Astrocyte of the spinal cord (primary cell): ENCODE measurements at regions not wholly inside any gene's neighbourhood (a gene's known extent, or its start where the extent isn't known, plus 50 kb on each side); places are given as distances from the start of the nearest gene placed in this dataset.

Source experiments
- DNase-seq: peaks from one replicate; pipeline ENCODE4 v3.0.0; 2011; ENCODE audit warnings: low read depth, low spot score
- H3K4me3 ChIP-seq: 2 replicates; pipeline ENCODE4 v1.5.1; 2011; ENCODE audit warnings: low read depth, mild to moderate bottlenecking, low read length, moderate library complexity
- in situ Hi-C: cut with HindIII; loops from 2 replicates; pipeline ENCODE4 v1.10.0; 2017; ENCODE audit warnings: low sequenced_read_pairs
- TF ChIP-seq, protein P1 (sequence below): IDR thresholded peaks from 2 replicates; pipeline ENCODE4 v1.5.1; 2012; ENCODE audit warnings: low read depth, mild to moderate bottlenecking, low read length, inconsistent platforms

DNA sequence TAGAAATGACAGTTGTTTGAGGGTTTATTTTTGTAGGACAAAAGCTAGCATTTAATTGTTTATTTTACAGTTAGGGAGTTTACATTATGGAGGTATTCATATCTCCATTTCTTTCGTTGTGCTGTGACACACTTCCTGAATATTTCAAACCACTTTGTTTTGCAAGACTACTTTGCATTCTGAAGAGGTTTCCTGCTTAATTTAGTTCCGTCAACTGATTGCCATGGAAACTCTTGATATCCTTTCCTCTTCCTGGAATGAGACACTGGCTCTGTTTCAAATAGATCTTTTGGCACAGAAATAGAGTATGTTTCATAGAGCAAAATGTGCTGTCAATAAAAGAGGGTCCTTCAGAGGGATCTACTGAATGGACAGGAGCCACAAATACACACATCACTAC, 159.5 kb upstream of the AGR3 start:
- no peak overlapping the region for H3K4me3 ChIP-seq
- peak; percentile 79 for DNase-seq
- TF ChIP-seq, protein P1, sequence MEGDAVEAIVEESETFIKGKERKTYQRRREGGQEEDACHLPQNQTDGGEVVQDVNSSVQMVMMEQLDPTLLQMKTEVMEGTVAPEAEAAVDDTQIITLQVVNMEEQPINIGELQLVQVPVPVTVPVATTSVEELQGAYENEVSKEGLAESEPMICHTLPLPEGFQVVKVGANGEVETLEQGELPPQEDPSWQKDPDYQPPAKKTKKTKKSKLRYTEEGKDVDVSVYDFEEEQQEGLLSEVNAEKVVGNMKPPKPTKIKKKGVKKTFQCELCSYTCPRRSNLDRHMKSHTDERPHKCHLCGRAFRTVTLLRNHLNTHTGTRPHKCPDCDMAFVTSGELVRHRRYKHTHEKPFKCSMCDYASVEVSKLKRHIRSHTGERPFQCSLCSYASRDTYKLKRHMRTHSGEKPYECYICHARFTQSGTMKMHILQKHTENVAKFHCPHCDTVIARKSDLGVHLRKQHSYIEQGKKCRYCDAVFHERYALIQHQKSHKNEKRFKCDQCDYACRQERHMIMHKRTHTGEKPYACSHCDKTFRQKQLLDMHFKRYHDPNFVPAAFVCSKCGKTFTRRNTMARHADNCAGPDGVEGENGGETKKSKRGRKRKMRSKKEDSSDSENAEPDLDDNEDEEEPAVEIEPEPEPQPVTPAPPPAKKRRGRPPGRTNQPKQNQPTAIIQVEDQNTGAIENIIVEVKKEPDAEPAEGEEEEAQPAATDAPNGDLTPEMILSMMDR = no peak
- in situ Hi-C loops = no loop called here

- H3K4me3 ChIP-seq = no peak overlapping the region
- no peak for DNase-seq
- in situ Hi-C loops = no loop called here
- TF ChIP-seq, protein P1 = no peak
Observed at GRCh38 chr7:17042211-17042610, 160.4 kb upstream of the AGR3 start.

GRCh38 chr7:17043012-17043877, 161.5 kb upstream of the AGR3 start:
- DNase-seq = peak; percentile 15
- in situ Hi-C loops = no loop called here
- H3K4me3 ChIP-seq = no peak overlapping the region
- TF ChIP-seq, protein P1 = no peak

DNA sequence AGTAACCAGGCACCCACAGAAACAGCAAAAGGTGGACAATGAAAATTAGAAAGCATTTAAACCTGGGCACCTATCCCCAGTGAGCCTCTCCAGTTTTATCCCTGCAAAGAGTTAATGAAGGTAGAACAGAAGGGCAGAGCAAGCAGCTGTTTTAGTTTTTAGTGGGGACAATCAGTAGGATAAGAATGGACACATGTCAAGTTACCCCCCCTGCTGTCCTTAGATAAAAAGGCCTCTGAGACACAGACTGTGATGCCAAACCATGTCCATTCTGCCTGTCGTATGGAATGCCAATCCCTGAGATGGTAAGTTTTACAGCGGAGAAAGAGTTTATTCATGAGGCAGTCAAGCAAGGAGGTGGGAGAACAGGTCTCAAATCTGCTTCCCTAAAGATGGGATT, 162.6 kb upstream of the AGR3 start:
- in situ Hi-C loops = no loop called here
- TF ChIP-seq, protein P1 = no peak
- H3K4me3 ChIP-seq = no peak overlapping the region
- no peak for DNase-seq

GRCh38 chr7:17044861-17045260, 163.1 kb upstream of the AGR3 start:
- in situ Hi-C loops = no loop called here
- TF ChIP-seq, protein P1 = no peak

GRCh38 chr7:17046259-17046658, 164.5 kb upstream of the AGR3 start:
- TF ChIP-seq, protein P1 = no peak
- no peak for DNase-seq
- no peak overlapping the region for H3K4me3 ChIP-seq
- in situ Hi-C loops = no loop called here

More at GRCh38 chr7:17044861-17045260, 163.1 kb upstream of the AGR3 start:
- no peak for DNase-seq
- no peak overlapping the region for H3K4me3 ChIP-seq
